Kidney tubule cell (primary cell): ENCODE measurements at regions not wholly inside any gene's neighbourhood (a gene's known extent, or its start where the extent isn't known, plus 50 kb on each side); places are given as distances from the start of the nearest gene placed in this dataset.
A peak's percentile ranks its signal among the peaks of the same experiment; 100 is the strongest.

ENCODE experiments used
- DNase-seq: peaks from one replicate; pipeline ENCODE4 v3.0.0-alpha.2; 2018; ENCODE audit warnings: low spot score

- DNase-seq = no peak
Measured at GRCh38 chrX:36930491-36930890, 77.7 kb upstream of the FAM47C start.

DNA sequence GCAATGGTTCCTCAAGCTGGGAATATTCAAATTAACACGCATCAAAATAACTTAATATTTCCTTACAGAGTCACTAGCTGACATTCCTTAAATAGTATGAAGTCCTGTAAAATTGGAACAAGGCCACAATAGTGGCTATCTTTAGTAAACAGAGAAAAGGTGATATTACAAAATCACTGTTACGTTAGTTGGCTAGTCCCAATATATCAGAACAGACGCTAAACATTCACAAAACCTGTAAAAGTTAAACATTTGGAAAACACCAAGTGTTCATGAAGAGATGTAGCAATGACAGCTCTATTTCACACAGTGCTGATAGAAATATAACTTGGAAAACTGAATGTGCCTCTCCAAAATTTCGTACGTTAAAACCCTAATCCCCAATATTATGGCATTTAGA is 61.0 kb upstream of the FAM47C start:
- no peak for DNase-seq

DNA sequence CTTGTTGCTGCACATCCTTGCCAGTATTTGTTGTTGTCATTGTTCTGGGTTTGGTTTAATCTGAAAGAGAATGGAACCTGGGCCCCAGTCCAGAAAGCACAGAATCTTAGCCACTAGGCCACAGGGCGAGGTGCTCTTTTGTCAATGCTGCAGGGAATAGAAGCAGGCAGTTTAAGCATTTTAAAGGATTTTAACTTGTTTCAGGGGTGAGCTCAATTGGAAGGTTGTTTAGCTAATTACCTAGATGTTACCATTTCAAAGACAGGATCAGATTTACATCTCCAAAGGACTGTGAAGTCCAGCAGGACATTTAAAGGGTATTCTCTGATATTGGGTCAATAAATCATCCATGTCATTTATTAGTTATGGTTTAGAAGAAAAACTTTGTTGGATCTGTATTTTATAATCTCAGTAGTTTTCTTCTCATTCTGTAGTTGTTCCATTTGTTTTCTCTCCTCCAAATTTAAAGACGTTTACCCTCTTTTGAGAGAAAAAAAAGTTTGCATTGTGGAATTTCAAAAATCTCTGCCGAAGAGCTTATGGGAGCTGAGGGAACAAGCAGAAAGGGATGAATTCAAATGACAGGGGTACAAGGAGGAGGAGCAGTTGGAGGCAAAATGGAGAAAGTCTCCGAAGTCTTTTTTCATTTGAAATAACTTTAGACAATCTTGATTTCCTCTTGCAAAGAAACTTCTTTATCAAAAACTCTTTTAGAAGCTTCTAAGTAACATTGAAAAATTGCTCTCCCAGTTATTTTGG is 57.5 kb upstream of the FAM47C start:
- no peak for DNase-seq

GRCh38 chrX:36957425-36958328 is 50.5 kb upstream of the FAM47C start:
- peak; percentile 66 for DNase-seq
